Activated CD8-positive, alpha-beta T cell treated with anti-CD3 and anti-CD28 coated beads for 36 hours (primary cell): ENCODE measurements at regions not wholly inside any gene's neighbourhood (a gene's known extent, or its start where the extent isn't known, plus 50 kb on each side); places are given as distances from the start of the nearest gene placed in this dataset.

ENCODE experiments used
- ATAC-seq: fragments of 200-7000 bp; cut with Tn5 transposase; one replicate; pipeline ENCODE4 v1.10.0; 2021; ENCODE audit warnings: mild to moderate bottlenecking, moderate library complexity
- CTCF ChIA-PET: fragments of 350-600 bp; sonication (Branson Sonifier 250); formaldehyde crosslinking; loops from one replicate; lab custom pipeline; 2021; ENCODE audit warnings: antibody characterized with exemption; lab: Charles Lee
- POLR2A ChIA-PET: fragments of 350-600 bp; sonication (Branson Sonifier 250); formaldehyde crosslinking; loops from one replicate; lab custom pipeline; 2021; ENCODE audit warnings: antibody characterized with exemption; lab: Charles Lee
- DNase-seq: peaks from one replicate; pipeline ENCODE4 v3.0.0-alpha.2; 2020
- H3K27ac Mint-ChIP-seq: one replicate; pipeline ENCODE4 v1.8.0; 2021; ENCODE audit warnings: mild to moderate bottlenecking, mixed read lengths
- H3K27me3 Mint-ChIP-seq: one replicate; pipeline ENCODE4 v1.8.0; 2021; ENCODE audit warnings: mixed read lengths
- H3K36me3 Mint-ChIP-seq: one replicate; pipeline ENCODE4 v1.8.0; 2021; ENCODE audit warnings: low read depth, mixed read lengths
- H3K4me1 Mint-ChIP-seq: one replicate; pipeline ENCODE4 v1.8.0; 2021; ENCODE audit warnings: low read depth, mixed read lengths
- H3K4me3 Mint-ChIP-seq: one replicate; pipeline ENCODE4 v1.8.0; 2021; ENCODE audit warnings: mild to moderate bottlenecking, moderate library complexity, mixed read lengths
- H3K9me3 Mint-ChIP-seq: one replicate; pipeline ENCODE4 v1.8.0; 2021; ENCODE audit warnings: mixed read lengths
- CTCF ChIP-seq: fragments of 200-600 bp; IDR thresholded peaks from one replicate; pipeline ENCODE4 v1.8.0; 2022; ENCODE audit warnings: antibody characterized with exemption, mild to moderate bottlenecking
- intact Hi-C: fragments of 100-400 bp; cut with micrococcal nuclease; formaldehyde crosslinking; loops from one replicate; pipeline ENCODE4 v1.10.0; 2022

GRCh38 chr15:99502182-99502581 lies 63.6 kb upstream of the MEF2A start:
- Mint-ChIP-seq H3K4me1 (peaks cover 49% of the 10 kb centered on the region), H3K4me3 (no peak overlapping the region), H3K9me3 (no peaks in the 10 kb centered on the region), H3K27me3 (peaks cover 3% of the 10 kb centered on the region), H3K27ac (peak overlapping the region; percentile 73), H3K36me3 (no peaks in the 10 kb centered on the region)
- ChIA-PET CTCF (interaction anchor here (1.1 to 1.3 kb wide), 4 partner anchors 18 to 228 kb away, joined by 3 to 4 read pairs (median 3); no protein-coding TSS in a partner anchor), POLR2A (interaction anchor here (0.7 to 1.3 kb wide), 3 partner anchors 9 to 185 kb away, joined by 3 to 4 read pairs (median 4); no protein-coding TSS in a partner anchor)
- ATAC-seq (peak; percentile 81), DNase-seq (peak; percentile 84)
- TF ChIP-seq CTCF, result no peak
- intact Hi-C loops, result loop anchor here (10.0 kb wide), 1 partner anchor 183 kb away; no protein-coding TSS in a partner anchor

GRCh38 chr15:99502661-99503060 lies 63.1 kb upstream of the MEF2A start:
- Mint-ChIP-seq H3K9me3 (no peaks in the 10 kb centered on the region), H3K4me1 (peaks cover 50% of the 10 kb centered on the region), H3K27ac (peak overlapping the region; percentile 73), H3K36me3 (no peaks in the 10 kb centered on the region), H3K4me3 (no peak overlapping the region), H3K27me3 (peaks cover 3% of the 10 kb centered on the region)
- ChIA-PET POLR2A (interaction anchor here (0.7 to 1.3 kb wide), 3 partner anchors 9 to 184 kb away, joined by 3 to 4 read pairs (median 4); no protein-coding TSS in a partner anchor), CTCF (interaction anchor here (1.1 to 1.3 kb wide), 4 partner anchors 18 to 228 kb away, joined by 3 to 4 read pairs (median 3); no protein-coding TSS in a partner anchor)
- intact Hi-C loops, result loop anchor here (10.0 kb wide), 1 partner anchor 182 kb away; no protein-coding TSS in a partner anchor
- TF ChIP-seq CTCF, result no peak
- ATAC-seq (peak; percentile 25), DNase-seq (no peak)

GRCh38 chr15:99503411-99503810 lies 62.4 kb upstream of the MEF2A start:
- H3K36me3 Mint-ChIP-seq, result no peaks in the 10 kb centered on the region
- no peak for ATAC-seq

GRCh38 chr15:99504071-99504822 lies 61.5 kb upstream of the MEF2A start:
- peaks cover 51% of the 10 kb centered on the region for H3K4me1 Mint-ChIP-seq
- intact Hi-C loops, result loop anchor here (10.0 kb wide), 1 partner anchor 181 kb away; no protein-coding TSS in a partner anchor
- ChIA-PET CTCF (interaction anchor here (0.9 to 1.3 kb wide), 2 partner anchors 95 to 231 kb away, joined by 3 read pairs; no protein-coding TSS in a partner anchor), POLR2A (interaction anchor here (2.0 kb wide), 1 partner anchor 19 kb away, joined by 5 read pairs; no protein-coding TSS in a partner anchor)
- peak overlapping the region; percentile 60 for H3K27ac Mint-ChIP-seq
- H3K36me3 Mint-ChIP-seq, result no peaks in the 10 kb centered on the region
- H3K4me3 Mint-ChIP-seq, result no peak overlapping the region
- peak; percentile 54 for DNase-seq
- TF ChIP-seq CTCF, result peak; percentile 17
- peaks cover 3% of the 10 kb centered on the region for H3K27me3 Mint-ChIP-seq
- peak; percentile 35 for ATAC-seq
- no peaks in the 10 kb centered on the region for H3K9me3 Mint-ChIP-seq

More at GRCh38 chr15:99503411-99503810, 62.4 kb upstream of the MEF2A start:
- POLR2A ChIA-PET, result no interaction called here
- Mint-ChIP-seq H3K4me1 (peaks cover 51% of the 10 kb centered on the region), H3K27me3 (peaks cover 3% of the 10 kb centered on the region), H3K4me3 (no peak overlapping the region), H3K9me3 (no peaks in the 10 kb centered on the region), H3K27ac (peak overlapping the region; percentile 60)
- no peak for DNase-seq
- intact Hi-C loops, result loop anchor here (10.0 kb wide), 1 partner anchor 181 kb away; no protein-coding TSS in a partner anchor
- no peak for TF ChIP-seq CTCF
- CTCF ChIA-PET, result no interaction called here
